PC-3 (cell line): ENCODE measurements at regions not wholly inside any gene's neighbourhood (a gene's known extent, or its start where the extent isn't known, plus 50 kb on each side); places are given as distances from the start of the nearest gene placed in this dataset.

ENCODE experiments used
- ATAC-seq: fragments of 200-7000 bp; cut with Tn5 transposase; 2 replicates; pipeline ENCODE4 v1.9.1; 2020; ENCODE audit warnings: mild to moderate bottlenecking, moderate library complexity
- BruUV-seq: library from RNA; stranded (reverse); fragments of 400-500 nt; replicated peaks from 2 replicates; lab custom pipeline; 2021; lab: Mats Ljungman, UMichigan
- CTCF ChIA-PET: fragments of 300-600 bp; sonication (Branson Sonifier 250); formaldehyde crosslinking; loops from one replicate; lab custom pipeline; 2022; ENCODE audit warnings: antibody characterized with exemption; lab: Charles Lee
- POLR2A ChIA-PET: fragments of 300-600 bp; sonication (Branson Sonifier 250); formaldehyde crosslinking; loops from one replicate; lab custom pipeline; 2022; ENCODE audit warnings: antibody characterized with exemption; ENCODE audit not compliant: unreplicated experiment; lab: Charles Lee
- DNase-seq: peaks from one replicate; pipeline ENCODE4 v3.0.0-alpha.2; 2015
- H2AFZ ChIP-seq: fragments of 300-600 bp; sonication (generic); 2 replicates; pipeline ENCODE4 v1.6.0; 2016; ENCODE audit warnings: antibody characterized with exemption, low read length
- H3F3A ChIP-seq: fragments of 300-600 bp; sonication (generic); one replicate; pipeline ENCODE4 v1.6.0; 2017; ENCODE audit warnings: antibody characterized with exemption, low read length, control low read depth, mild to moderate bottlenecking; ENCODE audit not compliant: unreplicated experiment
- H3K27ac ChIP-seq: fragments of 300-600 bp; sonication (generic); 2 replicates; pipeline ENCODE4 v1.5.1; 2016; ENCODE audit warnings: mild to moderate bottlenecking, low read length
- H3K27me3 ChIP-seq: fragments of 300-600 bp; sonication (generic); 2 replicates; pipeline ENCODE4 v1.6.1; 2016; ENCODE audit warnings: low read length, mixed read lengths
- H3K36me3 ChIP-seq: fragments of 300-600 bp; sonication (generic); 2 replicates; pipeline ENCODE4 v1.6.1; 2016; ENCODE audit warnings: low read depth, mixed run types, low read length, mixed read lengths
- H3K4me1 ChIP-seq: fragments of 300-600 bp; sonication (generic); 2 replicates; pipeline ENCODE4 v1.5.1; 2016; ENCODE audit warnings: low read length; ENCODE audit not compliant: insufficient read depth
- H3K4me2 ChIP-seq: fragments of 300-600 bp; sonication (generic); 2 replicates; pipeline ENCODE4 v1.6.0; 2016; ENCODE audit warnings: low read length
- H3K4me3 ChIP-seq: fragments of 300-600 bp; sonication (generic); 2 replicates; pipeline ENCODE4 v1.5.1; 2016; ENCODE audit warnings: mild to moderate bottlenecking, low read length, mixed read lengths
- H3K79me2 ChIP-seq: fragments of 300-600 bp; sonication (generic); 2 replicates; pipeline ENCODE4 v1.6.1; 2017; ENCODE audit warnings: low read length, mixed read lengths
- H3K9ac ChIP-seq: fragments of 300-600 bp; sonication (generic); 2 replicates; pipeline ENCODE4 v1.6.0; 2016; ENCODE audit warnings: mild to moderate bottlenecking, low read length
- H3K9me2 ChIP-seq: fragments of 300-600 bp; sonication (generic); replicated peaks from 2 replicates; pipeline ENCODE4 v1.6.1; 2016; ENCODE audit warnings: mixed run types, low read length, mixed read lengths
- H3K9me3 ChIP-seq: fragments of 300-600 bp; sonication (generic); 2 replicates; pipeline ENCODE4 v1.6.1; 2016; ENCODE audit warnings: low read length, mixed read lengths
- H4K20me1 ChIP-seq: fragments of 300-600 bp; sonication (generic); 2 replicates; pipeline ENCODE4 v1.6.1; 2016; ENCODE audit warnings: low read length, mixed read lengths
- EZH2 ChIP-seq: fragments of 300-600 bp; sonication (generic); IDR thresholded peaks from one replicate; pipeline ENCODE4 v1.6.1; 2017; ENCODE audit warnings: antibody characterized with exemption, mild to moderate bottlenecking, low read length; ENCODE audit not compliant: unreplicated experiment
- EZH2phosphoT487 ChIP-seq: fragments of 300-600 bp; sonication (generic); IDR thresholded peaks from 2 replicates; pipeline ENCODE4 v1.6.1; 2018; ENCODE audit warnings: mild to moderate bottlenecking, antibody characterized with exemption, low read length, borderline replicate concordance
- intact Hi-C: fragments of 100-400 bp; cut with micrococcal nuclease; formaldehyde crosslinking; loops from 2 replicates; pipeline ENCODE4 v1.9.0; 2023
- TF ChIP-seq, protein P1 (sequence below): fragments of 300-600 bp; sonication (generic); conservative IDR thresholded peaks from 2 replicates; pipeline ENCODE4 v1.5.1; 2017; ENCODE audit warnings: antibody characterized with exemption, low read depth, mild to moderate bottlenecking, low read length

DNA sequence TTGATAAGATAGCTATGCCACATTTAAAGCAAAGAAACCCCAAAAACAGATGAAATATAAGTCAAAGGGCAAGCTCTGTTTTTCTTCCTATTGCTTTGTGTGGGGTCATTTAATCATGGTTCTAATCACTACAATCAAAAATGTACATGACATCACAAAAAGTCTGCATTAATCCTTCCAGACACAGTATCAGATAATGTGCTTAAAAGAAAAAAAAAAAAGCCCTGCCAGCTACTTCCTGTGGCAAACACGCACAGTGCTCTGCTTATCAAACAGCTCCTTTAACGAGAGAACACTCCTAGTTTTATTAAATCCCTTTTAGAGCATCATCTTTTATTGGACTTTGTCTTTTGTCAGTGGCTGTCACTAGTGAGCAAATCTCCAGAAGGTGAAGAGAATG, 1005.8 kb downstream of the GATA3 start:
- Histone ChIP-seq H3K27ac (no peak overlapping the region), H2AFZ (no peak overlapping the region)

DNA sequence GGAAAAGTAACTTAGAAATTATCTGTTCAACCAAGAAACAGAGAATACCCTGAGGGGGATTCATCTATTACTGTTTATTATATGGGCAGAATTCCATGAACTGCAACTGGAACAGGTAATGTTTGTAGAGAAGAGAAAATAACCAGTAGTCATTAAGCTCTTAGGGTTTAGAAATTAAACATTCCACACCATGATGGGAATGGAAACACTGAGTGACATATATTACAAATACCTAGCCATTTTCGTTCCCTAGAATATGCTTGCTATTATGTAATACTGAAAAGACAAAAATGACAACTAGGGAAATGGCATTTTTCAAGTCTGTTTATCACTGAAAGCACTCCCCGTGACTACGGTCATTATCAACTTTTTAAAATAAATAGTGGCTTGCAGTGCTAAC, 1007.4 kb downstream of the GATA3 start:
- TF ChIP-seq EZH2 (no peak), EZH2phosphoT487 (no peak)
- TF ChIP-seq, protein P1, sequence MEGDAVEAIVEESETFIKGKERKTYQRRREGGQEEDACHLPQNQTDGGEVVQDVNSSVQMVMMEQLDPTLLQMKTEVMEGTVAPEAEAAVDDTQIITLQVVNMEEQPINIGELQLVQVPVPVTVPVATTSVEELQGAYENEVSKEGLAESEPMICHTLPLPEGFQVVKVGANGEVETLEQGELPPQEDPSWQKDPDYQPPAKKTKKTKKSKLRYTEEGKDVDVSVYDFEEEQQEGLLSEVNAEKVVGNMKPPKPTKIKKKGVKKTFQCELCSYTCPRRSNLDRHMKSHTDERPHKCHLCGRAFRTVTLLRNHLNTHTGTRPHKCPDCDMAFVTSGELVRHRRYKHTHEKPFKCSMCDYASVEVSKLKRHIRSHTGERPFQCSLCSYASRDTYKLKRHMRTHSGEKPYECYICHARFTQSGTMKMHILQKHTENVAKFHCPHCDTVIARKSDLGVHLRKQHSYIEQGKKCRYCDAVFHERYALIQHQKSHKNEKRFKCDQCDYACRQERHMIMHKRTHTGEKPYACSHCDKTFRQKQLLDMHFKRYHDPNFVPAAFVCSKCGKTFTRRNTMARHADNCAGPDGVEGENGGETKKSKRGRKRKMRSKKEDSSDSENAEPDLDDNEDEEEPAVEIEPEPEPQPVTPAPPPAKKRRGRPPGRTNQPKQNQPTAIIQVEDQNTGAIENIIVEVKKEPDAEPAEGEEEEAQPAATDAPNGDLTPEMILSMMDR, result no peak
- H3K9ac ChIP-seq, result no peak overlapping the region
- H3K4me1 ChIP-seq, result no peaks in the 10 kb centered on the region
- H3K79me2 ChIP-seq, result no peaks in the 10 kb centered on the region
- ChIA-PET CTCF (no interaction called here), POLR2A (no interaction called here)
- ATAC-seq (no peak), DNase-seq (no peak)
- no peak overlapping the region for H2AFZ ChIP-seq
- H3K4me3 ChIP-seq, result no peak overlapping the region
- intact Hi-C loops, result no loop called here
- H3K9me2 ChIP-seq, result no peaks in the 10 kb centered on the region
- BruUV-seq, result no TSS peak
- no peak overlapping the region for H3K4me2 ChIP-seq
- no peaks in the 10 kb centered on the region for H3K9me3 ChIP-seq
- no peaks in the 10 kb centered on the region for H3K27me3 ChIP-seq
- no peaks in the 10 kb centered on the region for H3K36me3 ChIP-seq
- H4K20me1 ChIP-seq, result no peaks in the 10 kb centered on the region
- no peaks in the 10 kb centered on the region for H3F3A ChIP-seq
- no peak overlapping the region for H3K27ac ChIP-seq

More for the DNA sequence above, 1005.8 kb downstream of the GATA3 start:
- TF ChIP-seq EZH2, result no peak
- no peak for TF ChIP-seq EZH2phosphoT487
- TF ChIP-seq, protein P1, result no peak
- H3K4me1 ChIP-seq, result no peaks in the 10 kb centered on the region
- no peaks in the 10 kb centered on the region for H3K27me3 ChIP-seq
- ChIA-PET POLR2A (no interaction called here), CTCF (no interaction called here)
- no peaks in the 10 kb centered on the region for H3K9me3 ChIP-seq
- no peak overlapping the region for H3K4me2 ChIP-seq
- intact Hi-C loops, result no loop called here
- no peaks in the 10 kb centered on the region for H3K79me2 ChIP-seq
- H4K20me1 ChIP-seq, result no peaks in the 10 kb centered on the region
- H3K9me2 ChIP-seq, result no peaks in the 10 kb centered on the region
- no TSS peak for BruUV-seq
- no peak overlapping the region for H3K4me3 ChIP-seq
- H3K36me3 ChIP-seq, result no peaks in the 10 kb centered on the region
- no peak for ATAC-seq
- no peaks in the 10 kb centered on the region for H3F3A ChIP-seq
- DNase-seq, result no peak
- H3K9ac ChIP-seq, result no peak overlapping the region

DNA sequence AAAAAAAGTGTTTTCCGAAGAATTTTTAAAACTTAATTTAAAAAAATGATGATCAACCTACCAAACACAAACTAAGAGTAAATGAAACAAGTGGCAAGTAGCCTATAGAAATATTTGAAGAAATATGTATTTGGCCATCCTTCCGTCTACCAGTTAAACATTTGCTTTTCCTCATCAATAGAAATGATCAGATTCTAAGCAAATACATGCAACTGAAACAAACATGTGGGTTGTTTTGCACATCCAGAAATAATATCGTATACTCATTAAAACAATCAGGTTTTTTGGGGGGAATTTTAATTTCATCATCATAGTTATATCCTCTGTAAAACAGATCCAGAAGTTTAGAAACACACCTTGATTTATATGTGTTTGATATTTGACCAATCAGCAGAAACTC, 1011.7 kb downstream of the GATA3 start:
- Histone ChIP-seq H3K9ac (no peak overlapping the region), H3K36me3 (no peaks in the 10 kb centered on the region), H3K9me2 (no peaks in the 10 kb centered on the region), H3K27me3 (no peaks in the 10 kb centered on the region), H3K9me3 (no peaks in the 10 kb centered on the region), H3K79me2 (no peaks in the 10 kb centered on the region), H3F3A (no peaks in the 10 kb centered on the region), H3K4me2 (no peak overlapping the region), H3K27ac (no peak overlapping the region), H3K4me1 (peaks cover 6% of the 10 kb centered on the region), H4K20me1 (no peaks in the 10 kb centered on the region), H3K4me3 (no peak overlapping the region), H2AFZ (no peak overlapping the region)
- no TSS peak for BruUV-seq
- no peak for ATAC-seq
- DNase-seq, result no peak
- intact Hi-C loops, result no loop called here
- no peak for TF ChIP-seq EZH2phosphoT487
- TF ChIP-seq EZH2, result no peak
- TF ChIP-seq, protein P1, result no peak
- ChIA-PET CTCF (no interaction called here), POLR2A (no interaction called here)
